B cell (primary cell): ENCODE measurements at regions not wholly inside any gene's neighbourhood (a gene's known extent, or its start where the extent isn't known, plus 50 kb on each side); places are given as distances from the start of the nearest gene placed in this dataset.

ENCODE experiments used
- ATAC-seq: fragments of 200-7000 bp; cut with Tn5 transposase; one replicate; pipeline ENCODE4 v1.10.0; 2021; ENCODE audit warnings: low read depth, mild to moderate bottlenecking, moderate number of reproducible peaks, moderate library complexity
- CTCF ChIA-PET: fragments of 350-600 bp; sonication (Branson Sonifier 250); formaldehyde crosslinking; loops from one replicate; lab custom pipeline; 2021; ENCODE audit warnings: antibody characterized with exemption, inconsistent platforms; lab: Charles Lee
- POLR2A ChIA-PET: fragments of 350-600 bp; sonication (Branson Sonifier 250); formaldehyde crosslinking; loops from one replicate; lab custom pipeline; 2021; ENCODE audit warnings: antibody characterized with exemption; lab: Charles Lee
- DNase-seq: peaks from one replicate; pipeline ENCODE4 v3.0.0; 2013
- H2AFZ ChIP-seq: 2 replicates; pipeline ENCODE4 v1.6.1; 2012; ENCODE audit warnings: mild to moderate bottlenecking, low read depth, low read length; ENCODE audit not compliant: insufficient read depth, poor library complexity, severe bottlenecking
- H3K27ac ChIP-seq, 2 donors: 1 replicate in 1 of 2; 2 replicates in 1 of 2; pipeline ENCODE4 v1.5.1; 2012 to 2013; ENCODE audit warnings: low read length in 2 of 2, mild to moderate bottlenecking in 2 of 2, moderate library complexity in 1 of 2
- H3K27me3 ChIP-seq, 4 experiments: fragments of 200-600 bp in 1 of 4; sonication (generic) in 1 of 4; replicated peaks in 1 of 4; 1 replicate in 2 of 4; 2 replicates in 2 of 4; pipeline versions ENCODE4 v1.6.1 to v1.7.0; 2013 to 2016; ENCODE audit warnings: low read length in 3 of 4, mild to moderate bottlenecking in 2 of 4, mixed read lengths in 1 of 4, moderate library complexity in 1 of 4; ENCODE audit not compliant: insufficient read depth in 4 of 4, control insufficient read depth in 3 of 4; ENCODE audit errors: control extremely low read depth in 1 of 4
- H3K36me3 ChIP-seq, 2 experiments: replicated peaks in 1 of 2; 1 replicate in 1 of 2; 2 replicates in 1 of 2; pipeline versions ENCODE4 v1.6.1 to v1.7.1; 2013; ENCODE audit warnings: low read length in 1 of 2; ENCODE audit not compliant: insufficient read depth in 2 of 2, control insufficient read depth in 1 of 2; ENCODE audit errors: control extremely low read depth in 1 of 2, extremely low read depth in 1 of 2
- H3K4me1 ChIP-seq, 2 donors: fragments of 200-600 bp in 1 of 2; sonication (generic) in 1 of 2; 1 replicate in 1 of 2; 2 replicates in 1 of 2; pipeline versions ENCODE4 v1.5.1 to v1.6.1; 2013 to 2017; ENCODE audit warnings: low read length in 2 of 2; ENCODE audit not compliant: control insufficient read depth in 2 of 2, insufficient read depth in 2 of 2
- H3K4me2 ChIP-seq: replicated peaks from 2 replicates; pipeline ENCODE3; 2012; ENCODE audit warnings: mild to moderate bottlenecking, low read depth, low read length; ENCODE audit not compliant: poor library complexity, severe bottlenecking
- H3K4me3 ChIP-seq, 5 experiments: fragments of 200-600 bp in 1 of 5; sonication (generic) in 1 of 5; 1 replicate in 3 of 5; 2 replicates in 2 of 5; pipeline versions ENCODE4 v1.5.1 to v1.7.0; 2011 to 2016; ENCODE audit warnings: low read length in 4 of 5, mild to moderate bottlenecking in 4 of 5, low read depth in 2 of 5, control low read depth in 1 of 5, moderate library complexity in 1 of 5; ENCODE audit not compliant: insufficient read depth in 1 of 5; ENCODE audit errors: control extremely low read depth in 1 of 5, extremely low read depth in 1 of 5
- H3K79me2 ChIP-seq: fragments of 200-600 bp; sonication (generic); one replicate; pipeline ENCODE4 v1.6.0; 2016; ENCODE audit warnings: low read length; ENCODE audit not compliant: control insufficient read depth, insufficient read depth
- H3K9ac ChIP-seq: fragments of 200-600 bp; sonication (generic); 2 replicates; pipeline ENCODE4 v1.6.1; 2017; ENCODE audit warnings: mild to moderate bottlenecking, low read length, moderate library complexity
- H3K9me3 ChIP-seq, 3 donors: one replicate each; pipeline versions ENCODE4 v1.6.1 to v1.7.1; 2013; ENCODE audit warnings: low read length in 2 of 3; ENCODE audit not compliant: control insufficient read depth in 2 of 3, insufficient read depth in 1 of 3; ENCODE audit errors: control extremely low read depth in 1 of 3
- H4K20me1 ChIP-seq: 2 replicates; pipeline ENCODE4 v1.6.0; 2012; ENCODE audit warnings: mild to moderate bottlenecking, low read length; ENCODE audit not compliant: insufficient read depth, control insufficient read depth, poor library complexity, severe bottlenecking
- H3K27ac Mint-ChIP-seq: one replicate; pipeline ENCODE4 v1.8.0; 2021; ENCODE audit warnings: mixed read lengths
- H3K27me3 Mint-ChIP-seq: one replicate; pipeline ENCODE4 v1.8.0; 2021; ENCODE audit warnings: mixed read lengths
- H3K4me1 Mint-ChIP-seq: one replicate; pipeline ENCODE4 v1.8.0; 2021; ENCODE audit warnings: mixed read lengths
- H3K4me3 Mint-ChIP-seq: one replicate; pipeline ENCODE4 v1.8.0; 2021; ENCODE audit warnings: mixed read lengths
- H3K9me3 Mint-ChIP-seq: one replicate; pipeline ENCODE4 v1.8.0; 2022; ENCODE audit warnings: mixed read lengths; ENCODE audit not compliant: insufficient read depth
- CTCF ChIP-seq: fragments of 200-600 bp; IDR thresholded peaks from one replicate; pipeline ENCODE4 v1.8.0; 2022; ENCODE audit warnings: antibody characterized with exemption, mild to moderate bottlenecking
- EZH2 ChIP-seq: IDR thresholded peaks from 2 replicates; pipeline ENCODE4 v1.6.1; 2012; ENCODE audit warnings: borderline replicate concordance, low read depth, mild to moderate bottlenecking, moderate library complexity, low read length; ENCODE audit not compliant: insufficient read depth, poor library complexity, severe bottlenecking
- WGBS: methylation state at CpG from one replicate; pipeline ENCODE4 v1.1.5; 2013; ENCODE audit warnings: missing lambda C conversion rate; ENCODE audit not compliant: insufficient coverage; 5-methylcytosine and 5-hydroxymethylcytosine counted together
- intact Hi-C: fragments of 100-400 bp; cut with micrococcal nuclease; formaldehyde crosslinking; loops from one replicate; pipeline ENCODE4 v1.10.0; 2022

- Histone ChIP-seq H3K4me3 (no peak overlapping the region), H3K79me2 (no peaks in the 10 kb centered on the region), H3K4me2 (no peak overlapping the region), H3K27ac (no peak overlapping the region), H3K9me3 (no peaks in the 10 kb centered on the region), H3K36me3 (no peaks in the 10 kb centered on the region), H3K27me3 (no peaks in the 10 kb centered on the region), H2AFZ (no peak overlapping the region), H4K20me1 (no peaks in the 10 kb centered on the region), H3K9ac (no peak overlapping the region), H3K4me1 (no peaks in the 10 kb centered on the region)
- CTCF ChIA-PET, result no interaction called here
- intact Hi-C loops, result no loop called here
- TF ChIP-seq CTCF, result no peak
- no peak for TF ChIP-seq EZH2
- no peaks in the 10 kb centered on the region for H3K9me3 Mint-ChIP-seq
- no peak for DNase-seq
- H3K27ac Mint-ChIP-seq, result no peak overlapping the region
- POLR2A ChIA-PET, result no interaction called here
- no peak overlapping the region for H3K4me3 Mint-ChIP-seq
- H3K4me1 Mint-ChIP-seq, result no peaks in the 10 kb centered on the region
- peaks cover 4% of the 10 kb centered on the region for H3K27me3 Mint-ChIP-seq
- WGBS, result 94% methylated on average over 6 of the region's 7 CpGs
- no peak for ATAC-seq
Observed at GRCh38 chr5:74173665-74174064, 466.9 kb downstream of the ENC1 start.

- no peaks in the 10 kb centered on the region for H3K9me3 ChIP-seq
- no peaks in the 10 kb centered on the region for H4K20me1 ChIP-seq
- no peak overlapping the region for H3K27ac Mint-ChIP-seq
- TF ChIP-seq CTCF (no peak), EZH2 (no peak)
- intact Hi-C loops, result no loop called here
- ChIA-PET POLR2A (no interaction called here), CTCF (no interaction called here)
- ATAC-seq (no peak), DNase-seq (no peak)
- no peaks in the 10 kb centered on the region for H3K36me3 ChIP-seq
- WGBS, result 85% methylated on average over 4 of the region's 7 CpGs
- H3K27me3 Mint-ChIP-seq, result peaks cover 4% of the 10 kb centered on the region
- H3K27me3 ChIP-seq, result no peaks in the 10 kb centered on the region
- H3K79me2 ChIP-seq, result no peaks in the 10 kb centered on the region
- H3K4me3 Mint-ChIP-seq, result no peak overlapping the region
- no peak overlapping the region for H2AFZ ChIP-seq
- no peaks in the 10 kb centered on the region for H3K4me1 Mint-ChIP-seq
- H3K27ac ChIP-seq, result no peak overlapping the region
- H3K4me1 ChIP-seq, result no peaks in the 10 kb centered on the region
- no peak overlapping the region for H3K4me3 ChIP-seq
- no peak overlapping the region for H3K9ac ChIP-seq
- H3K4me2 ChIP-seq, result no peak overlapping the region
- H3K9me3 Mint-ChIP-seq, result no peaks in the 10 kb centered on the region
Observed at GRCh38 chr5:74173241-74173640, 467.3 kb downstream of the ENC1 start.
